ENCODE measurements at regions not wholly inside any gene's neighbourhood (a gene's known extent, or its start where the extent isn't known, plus 50 kb on each side); places are given as distances from the start of the nearest gene placed in this dataset.

- TF ChIP-seq EP300 (IDR thresholded peaks at IDR 0.05; ENCODE audit: borderline replicate concordance) (no peak), REST (IDR thresholded peaks at IDR 0.05; ENCODE audit: low read depth) (no peak), EGR1 (IDR thresholded peaks at IDR 0.05) (no peak), TCF12 (IDR thresholded peaks at IDR 0.05; ENCODE audit: low read depth) (no peak), MAX (IDR thresholded peaks at IDR 0.05) (no peak), CREB1 (IDR thresholded peaks at IDR 0.05; ENCODE audit: low read depth) (no peak)
Measured at GRCh38 chr2:193608451-193608850, 1413.7 kb upstream of the TMEFF2 start.
